MG63 (cell line): ENCODE measurements at regions not wholly inside any gene's neighbourhood (a gene's known extent, or its start where the extent isn't known, plus 50 kb on each side); places are given as distances from the start of the nearest gene placed in this dataset.
"Not testable (repeated sequence)": the region's sequence is repeated elsewhere in the genome, so short reads cannot be mapped to it uniquely, and the experiment has no call there.

Source experiments
- DNase-seq: peaks from one replicate; pipeline ENCODE4 v3.0.0-alpha.2; 2020
- H3K27me3 ChIP-seq: fragments of 250-450 bp; sonication (Bioruptor Pico); 2 replicates; pipeline ENCODE4 v1.5.1; 2020; ENCODE audit warnings: mild to moderate bottlenecking, moderate library complexity
- H3K36me3 ChIP-seq: fragments of 250-450 bp; sonication (Bioruptor Pico); 2 replicates; pipeline ENCODE4 v1.5.1; 2020; ENCODE audit warnings: mild to moderate bottlenecking, moderate library complexity
- H3K4me3 ChIP-seq: fragments of 250-450 bp; sonication (Bioruptor Pico); 2 replicates; pipeline ENCODE4 v1.5.1; 2020; ENCODE audit warnings: mild to moderate bottlenecking, moderate library complexity
- H3K9me3 ChIP-seq: fragments of 250-450 bp; sonication (Bioruptor Pico); 2 replicates; pipeline ENCODE4 v1.5.1; 2020; ENCODE audit warnings: mild to moderate bottlenecking, moderate library complexity

DNA sequence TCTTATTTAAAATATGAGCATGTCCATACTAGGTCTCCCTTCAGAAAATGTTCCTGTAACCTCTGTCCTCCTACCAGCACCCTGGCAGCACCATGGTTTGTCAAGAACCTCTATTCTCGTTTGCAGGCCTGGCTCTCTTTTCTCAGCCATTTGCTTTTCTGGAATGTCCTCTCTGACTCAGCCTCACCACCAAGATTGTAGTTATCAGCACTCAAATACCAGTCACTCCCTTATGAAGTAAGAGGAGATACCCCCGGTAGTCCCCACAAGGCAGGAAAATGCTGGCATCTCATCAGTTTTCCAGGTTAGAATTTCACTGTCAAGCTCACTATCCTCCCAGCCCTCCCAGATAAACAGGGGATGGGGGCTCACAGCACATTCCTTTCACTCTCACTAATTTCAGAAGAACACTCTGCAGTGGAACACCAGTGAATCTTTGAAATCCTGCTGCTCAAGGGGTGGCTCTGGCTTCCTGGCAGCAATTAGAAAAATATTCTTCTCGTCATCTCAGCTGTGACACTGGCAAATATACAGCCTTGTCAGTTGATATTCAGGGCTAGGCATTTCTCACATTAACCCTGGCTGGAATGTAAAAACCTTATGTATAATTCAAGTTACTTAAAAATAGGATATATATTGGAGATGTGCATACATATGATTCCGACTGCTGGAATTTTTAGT, 129.2 kb downstream of the TBX18 start:
- no peak overlapping the region for H3K4me3 ChIP-seq
- no peak for DNase-seq
- no peaks in the 10 kb centered on the region for H3K36me3 ChIP-seq
- no peaks in the 10 kb centered on the region; the same call in 1 of the 2 replicates for H3K9me3 ChIP-seq
- H3K27me3 ChIP-seq: no peaks in the 10 kb centered on the region

GRCh38 chr6:84633771-84634170, 130.6 kb downstream of the TBX18 start:
- no peaks in the 10 kb centered on the region for H3K27me3 ChIP-seq
- no peak for DNase-seq
- no peaks in the 10 kb centered on the region; the same call in 1 of the 2 replicates for H3K9me3 ChIP-seq
- no peak overlapping the region for H3K4me3 ChIP-seq
- H3K36me3 ChIP-seq: no peaks in the 10 kb centered on the region

DNA sequence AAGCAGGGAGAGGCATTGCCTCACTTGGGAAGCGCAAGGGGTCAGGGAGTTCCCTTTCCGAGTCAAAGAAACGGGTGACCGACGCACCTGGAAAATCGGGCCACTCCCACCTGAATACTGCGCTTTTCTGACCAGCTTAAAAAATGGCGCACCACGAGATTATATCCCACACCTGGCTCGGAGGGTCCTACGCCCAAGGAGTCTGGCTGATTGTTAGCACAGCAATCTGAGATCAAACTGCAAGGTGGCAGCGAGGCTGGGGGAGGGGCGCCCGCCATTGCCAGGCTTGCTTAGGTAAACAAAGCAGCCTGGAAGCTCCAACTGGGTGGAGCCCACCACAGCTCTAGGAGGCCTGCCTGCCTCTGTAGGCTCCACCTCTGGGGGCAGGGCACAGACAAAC, 137.9 kb downstream of the TBX18 start:
- H3K4me3 ChIP-seq, H3K27me3 ChIP-seq, DNase-seq, H3K36me3 ChIP-seq, H3K9me3 ChIP-seq: not testable (repeated sequence)

- H3K4me3 ChIP-seq: no peak overlapping the region
- no peaks in the 10 kb centered on the region for H3K9me3 ChIP-seq
- H3K36me3 ChIP-seq: no peaks in the 10 kb centered on the region
- no peaks in the 10 kb centered on the region for H3K27me3 ChIP-seq
- DNase-seq: no peak
Measured at GRCh38 chr6:84625506-84625905, 138.9 kb downstream of the TBX18 start.

DNA sequence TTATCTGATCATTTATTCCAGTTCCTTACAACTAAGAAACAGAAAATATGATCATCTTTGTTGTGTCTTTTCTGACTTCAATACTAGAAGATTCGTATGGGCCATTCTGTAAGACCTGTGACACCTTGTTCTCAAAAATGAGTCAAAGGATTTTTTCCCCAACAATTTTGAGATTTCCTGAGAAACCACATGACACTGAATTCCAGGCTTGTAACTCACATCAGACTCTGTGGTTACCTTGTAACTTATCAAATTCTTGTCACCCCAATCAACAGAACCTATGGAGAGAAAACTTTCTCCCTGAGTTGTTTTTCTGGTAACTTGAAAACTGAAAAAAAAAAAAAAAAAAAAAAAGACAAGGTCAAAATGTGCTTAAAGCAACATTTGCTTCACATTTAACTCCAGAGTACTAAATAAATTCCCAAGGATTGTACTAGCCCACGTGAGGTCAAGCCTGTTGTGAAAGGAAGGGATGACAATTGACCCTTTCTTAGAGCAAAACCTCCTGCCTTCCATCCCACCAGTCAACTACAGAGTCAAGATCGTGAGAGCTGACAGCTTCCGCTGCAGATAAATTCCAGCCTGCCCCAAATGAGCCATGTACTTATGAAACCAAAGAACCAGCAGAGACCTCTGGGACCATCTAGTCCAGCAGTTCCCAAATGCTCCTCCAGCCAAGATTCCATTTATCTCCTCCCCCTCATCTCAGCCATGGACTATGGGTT, 140.3 kb downstream of the TBX18 start:
- Histone ChIP-seq H3K36me3 (no peaks in the 10 kb centered on the region), H3K27me3 (no peaks in the 10 kb centered on the region), H3K4me3 (no peak overlapping the region), H3K9me3 (no peaks in the 10 kb centered on the region)
- DNase-seq: no peak

DNA sequence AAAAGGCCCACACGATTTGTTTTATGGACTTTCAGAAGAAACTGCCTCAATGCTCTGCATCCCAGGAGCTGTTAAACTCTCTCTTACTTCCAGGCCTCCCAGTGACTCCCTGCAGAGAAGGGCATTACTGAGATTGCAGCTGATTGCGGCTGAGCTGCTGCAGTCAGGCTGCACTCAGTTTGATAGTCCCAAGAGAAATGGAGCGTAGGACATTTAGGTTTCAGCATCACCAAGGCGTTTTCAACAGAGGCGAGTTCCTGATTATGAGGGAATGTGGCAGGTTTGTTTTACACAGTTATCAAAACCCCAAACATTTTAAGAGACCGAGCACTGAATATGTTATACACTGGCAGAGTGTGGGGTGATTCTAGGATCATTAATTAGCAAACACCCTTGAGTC, 145.6 kb downstream of the TBX18 start:
- H3K36me3 ChIP-seq: no peaks in the 10 kb centered on the region
- H3K27me3 ChIP-seq: no peaks in the 10 kb centered on the region
- peak; percentile 16 for DNase-seq
- no peaks in the 10 kb centered on the region for H3K9me3 ChIP-seq
- no peak overlapping the region for H3K4me3 ChIP-seq

DNA sequence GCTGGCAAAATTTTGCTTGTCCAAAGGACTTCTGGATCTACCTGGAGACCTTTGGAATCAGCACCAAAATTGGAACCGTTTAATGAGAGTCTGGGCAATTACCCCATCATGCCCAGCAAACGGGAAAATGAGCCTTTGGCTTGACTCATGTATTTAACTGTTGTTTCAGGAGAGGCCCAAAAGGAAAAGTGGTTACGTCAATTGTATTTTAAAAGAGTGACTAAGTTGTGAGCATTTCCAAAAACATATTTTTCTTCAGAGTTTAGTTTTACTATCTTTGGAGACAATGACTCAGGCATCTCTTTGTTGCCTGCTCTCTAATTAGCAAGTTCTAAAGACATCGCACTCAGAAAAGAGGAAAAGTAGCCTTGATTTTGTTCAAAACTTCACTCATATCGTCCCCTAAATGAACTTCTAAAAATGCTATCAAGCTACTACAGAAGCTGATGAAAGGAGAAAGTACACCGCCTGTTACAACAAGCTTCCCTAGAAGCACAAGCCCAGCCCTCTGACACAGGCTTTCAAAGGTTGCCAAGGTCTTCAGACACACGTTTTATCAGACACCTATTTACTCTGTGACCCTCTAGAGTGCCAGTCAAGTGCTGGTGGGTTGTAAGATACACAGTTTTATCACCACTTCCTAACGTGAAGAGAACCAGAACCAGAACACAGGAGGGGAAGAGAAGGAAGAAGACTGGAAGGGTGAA, 146.2 kb downstream of the TBX18 start:
- H3K4me3 ChIP-seq: no peak overlapping the region
- DNase-seq: peak; percentile 46
- no peaks in the 10 kb centered on the region for H3K27me3 ChIP-seq
- H3K36me3 ChIP-seq: no peaks in the 10 kb centered on the region
- H3K9me3 ChIP-seq: no peaks in the 10 kb centered on the region

DNA sequence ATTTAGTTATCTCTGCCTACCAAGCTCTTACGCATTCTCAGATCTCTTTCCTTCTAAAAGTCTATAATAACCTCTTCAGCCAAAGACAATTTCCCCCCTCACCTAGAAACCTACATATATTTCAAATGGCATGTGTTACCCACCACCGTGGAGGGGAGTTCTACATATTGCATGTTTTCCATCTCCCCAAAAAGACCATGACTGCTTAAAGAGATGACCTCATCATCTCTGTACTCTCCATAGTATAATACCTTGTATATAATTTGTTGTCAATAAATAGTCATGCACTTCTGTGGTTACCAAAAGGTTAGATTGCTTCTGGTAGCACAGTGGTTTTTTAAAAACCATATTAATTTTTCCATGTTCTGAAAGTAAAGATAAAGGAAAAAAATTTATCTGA, 148.4 kb downstream of the TBX18 start:
- Histone ChIP-seq H3K27me3 (no peaks in the 10 kb centered on the region), H3K4me3 (no peak overlapping the region), H3K9me3 (no peaks in the 10 kb centered on the region), H3K36me3 (no peaks in the 10 kb centered on the region)
- no peak for DNase-seq

- H3K36me3 ChIP-seq: no peaks in the 10 kb centered on the region
- DNase-seq: no peak
- H3K9me3 ChIP-seq: no peaks in the 10 kb centered on the region
- no peaks in the 10 kb centered on the region for H3K27me3 ChIP-seq
- no peak overlapping the region for H3K4me3 ChIP-seq
Measured at GRCh38 chr6:84615113-84615850, 149.1 kb downstream of the TBX18 start.

DNA sequence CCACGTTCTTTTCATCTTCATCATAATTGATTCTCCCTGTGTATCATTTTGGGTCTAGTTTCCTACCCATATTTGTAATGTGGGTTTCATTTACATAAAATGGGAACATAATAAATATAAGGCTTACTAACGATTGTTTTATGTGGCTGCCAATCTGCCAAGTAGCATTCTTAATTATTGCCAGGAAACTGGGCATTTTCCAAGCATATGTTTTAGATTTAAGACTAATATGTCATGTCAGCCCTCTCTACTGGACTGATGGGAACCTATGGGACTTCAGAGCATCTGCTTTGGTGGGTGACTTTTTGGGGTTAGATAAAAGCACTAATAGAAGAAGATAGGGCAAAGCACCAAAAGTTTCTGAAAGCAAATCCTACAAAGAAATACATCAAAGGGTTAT, 157.5 kb downstream of the TBX18 start:
- DNase-seq: no peak
- Histone ChIP-seq H3K4me3 (no peak overlapping the region), H3K9me3 (no peaks in the 10 kb centered on the region), H3K36me3 (no peaks in the 10 kb centered on the region), H3K27me3 (no peaks in the 10 kb centered on the region)

DNA sequence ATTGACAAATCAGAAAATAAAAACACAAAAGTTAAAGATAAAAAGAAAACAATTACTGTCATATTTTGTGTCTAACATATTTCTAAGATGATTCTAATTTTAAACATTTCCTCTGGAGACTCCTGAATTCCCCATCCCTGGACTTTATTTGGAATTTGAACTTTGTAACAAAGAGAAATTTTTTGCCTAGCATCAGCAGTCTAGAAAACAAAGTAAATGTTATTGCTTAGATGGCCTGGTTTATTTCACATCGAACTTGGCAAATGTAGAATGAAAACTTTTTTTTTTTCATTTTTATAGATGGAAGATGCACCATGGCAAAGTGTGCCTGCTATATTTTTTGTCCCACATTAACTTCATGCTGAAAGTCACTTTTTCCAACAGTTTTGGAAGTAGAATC, 159.1 kb downstream of the TBX18 start:
- H3K9me3 ChIP-seq: no peaks in the 10 kb centered on the region
- H3K4me3 ChIP-seq: no peak overlapping the region
- H3K36me3 ChIP-seq: no peaks in the 10 kb centered on the region
- no peak for DNase-seq
- no peaks in the 10 kb centered on the region for H3K27me3 ChIP-seq

DNA sequence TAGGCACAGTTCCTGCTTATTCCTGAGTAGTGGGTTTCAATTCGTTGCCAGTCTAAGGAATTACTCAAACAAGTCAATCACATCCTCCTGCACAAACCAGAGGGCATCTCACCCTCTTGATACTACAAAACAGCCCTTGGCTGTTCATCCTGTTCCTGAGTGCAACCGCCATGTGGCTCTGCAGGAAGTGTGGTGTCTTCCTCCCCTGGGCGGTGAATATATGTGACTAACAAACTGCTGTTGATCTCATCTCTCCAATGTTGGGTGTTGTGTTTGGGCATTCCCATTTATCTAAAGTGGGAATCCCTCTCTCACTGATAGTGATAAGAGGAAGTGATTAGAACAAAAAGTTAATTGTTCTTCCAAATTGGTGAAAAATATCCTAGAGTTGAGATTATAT, 163.0 kb downstream of the TBX18 start:
- Histone ChIP-seq H3K27me3 (no peaks in the 10 kb centered on the region), H3K9me3 (no peaks in the 10 kb centered on the region), H3K36me3 (no peaks in the 10 kb centered on the region), H3K4me3 (no peak overlapping the region)
- no peak for DNase-seq

- Histone ChIP-seq H3K4me3 (no peak overlapping the region), H3K9me3 (no peaks in the 10 kb centered on the region), H3K36me3 (no peaks in the 10 kb centered on the region), H3K27me3 (no peaks in the 10 kb centered on the region)
- no peak for DNase-seq
Measured at GRCh38 chr6:84599991-84600390, 164.4 kb downstream of the TBX18 start.

- no peaks in the 10 kb centered on the region; the same call in 1 of the 2 replicates for H3K9me3 ChIP-seq
- no peak for DNase-seq
- H3K27me3 ChIP-seq: no peaks in the 10 kb centered on the region
- no peaks in the 10 kb centered on the region for H3K36me3 ChIP-seq
- no peak overlapping the region for H3K4me3 ChIP-seq
Measured at GRCh38 chr6:84597238-84597875, 167.0 kb downstream of the TBX18 start.

DNA sequence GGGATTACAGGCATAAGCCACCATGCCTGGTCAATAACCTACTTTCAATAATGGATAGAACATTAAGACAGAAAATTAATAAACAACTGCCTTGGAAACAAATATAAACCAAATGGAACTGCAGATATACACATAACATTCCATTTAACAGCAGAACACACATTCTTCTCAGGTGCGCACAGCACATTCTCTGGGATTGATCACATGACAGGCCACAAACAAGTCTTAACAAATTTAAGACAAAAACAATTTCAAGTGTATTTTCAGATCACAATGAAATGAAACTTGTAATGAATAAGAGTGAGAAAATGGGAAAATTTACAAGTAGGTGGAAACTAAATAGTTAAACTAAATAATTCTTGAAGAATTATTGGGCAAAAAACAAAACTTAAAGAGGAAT, 167.9 kb downstream of the TBX18 start:
- Histone ChIP-seq H3K36me3 (no peaks in the 10 kb centered on the region), H3K4me3 (no peak overlapping the region), H3K9me3 (no peaks in the 10 kb centered on the region; the same call in 1 of the 2 replicates), H3K27me3 (no peaks in the 10 kb centered on the region)
- DNase-seq: no peak

GRCh38 chr6:84588697-84589080, 175.7 kb downstream of the TBX18 start:
- H3K27me3 ChIP-seq: no peaks in the 10 kb centered on the region
- no peak for DNase-seq
- no peak overlapping the region for H3K4me3 ChIP-seq
- no peaks in the 10 kb centered on the region; the same call in 1 of the 2 replicates for H3K9me3 ChIP-seq
- no peaks in the 10 kb centered on the region for H3K36me3 ChIP-seq
